GM19351 (cell line): ENCODE measurements at regions not wholly inside any gene's neighbourhood (a gene's known extent, or its start where the extent isn't known, plus 50 kb on each side); places are given as distances from the start of the nearest gene placed in this dataset.
A peak's percentile ranks its signal among the peaks of the same experiment; 100 is the strongest.

Experiments
- ATAC-seq: cut with Tn5 transposase; IDR thresholded peaks from one replicate; pipeline ENCODE4 v1.9.1; 2021; ENCODE audit warnings: mild to moderate bottlenecking, moderate library complexity; ENCODE audit not compliant: unreplicated experiment

DNA sequence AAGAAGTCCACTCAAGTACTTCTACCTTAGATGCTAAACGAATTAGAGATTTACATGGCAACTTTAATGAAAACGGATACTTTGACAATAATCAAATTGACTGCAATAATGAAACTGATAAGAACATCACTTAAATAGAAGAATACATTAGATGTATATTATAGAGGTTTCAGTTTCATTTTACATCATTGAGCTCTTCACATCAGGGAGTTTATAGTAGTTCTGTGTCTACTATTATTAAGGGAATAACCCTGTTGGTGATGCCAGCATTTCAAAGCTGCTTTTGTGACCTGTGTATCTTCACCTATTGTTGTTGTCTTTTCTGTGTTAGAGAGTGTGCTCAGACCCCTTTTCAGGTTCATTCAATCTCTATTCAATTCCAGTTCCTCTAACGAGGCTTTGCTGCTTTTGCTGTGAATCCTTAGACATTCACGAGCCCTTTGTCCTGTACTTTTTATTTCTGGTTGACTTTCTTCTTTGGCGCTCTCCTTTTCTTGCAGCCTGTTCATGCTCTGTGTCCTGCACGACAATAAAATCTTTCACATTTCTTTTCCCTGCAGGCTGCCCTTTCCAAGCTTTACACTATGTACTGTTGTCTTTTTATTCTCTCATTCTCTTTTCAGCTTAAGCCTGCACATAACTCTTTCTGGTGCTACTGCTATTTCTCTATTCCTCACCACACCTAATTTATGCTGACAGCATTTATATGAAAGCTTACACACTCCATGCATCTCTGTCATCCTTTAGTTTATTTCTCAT, 232.1 kb downstream of the CPE start:
- ATAC-seq: peak; percentile 57

DNA sequence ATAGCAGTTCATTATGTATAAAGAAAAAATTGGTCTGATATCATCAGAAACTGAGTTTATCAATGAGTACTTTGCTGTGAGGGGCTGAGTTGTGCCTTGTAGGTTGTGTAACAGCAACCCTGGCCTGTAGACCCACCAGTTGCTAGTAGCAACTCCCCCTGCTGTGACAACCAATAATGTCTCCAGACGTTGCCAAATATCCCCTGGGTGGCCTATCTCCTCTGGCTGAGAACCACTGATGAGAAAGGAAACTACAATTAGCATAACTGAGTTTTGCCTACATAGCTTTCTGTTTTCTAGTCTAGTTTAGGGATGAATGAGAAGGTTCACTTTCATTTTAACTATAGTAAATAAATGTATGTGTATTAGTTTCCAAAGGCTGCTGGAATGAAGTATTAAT, 234.1 kb downstream of the CPE start:
- ATAC-seq: peak; percentile 89

DNA sequence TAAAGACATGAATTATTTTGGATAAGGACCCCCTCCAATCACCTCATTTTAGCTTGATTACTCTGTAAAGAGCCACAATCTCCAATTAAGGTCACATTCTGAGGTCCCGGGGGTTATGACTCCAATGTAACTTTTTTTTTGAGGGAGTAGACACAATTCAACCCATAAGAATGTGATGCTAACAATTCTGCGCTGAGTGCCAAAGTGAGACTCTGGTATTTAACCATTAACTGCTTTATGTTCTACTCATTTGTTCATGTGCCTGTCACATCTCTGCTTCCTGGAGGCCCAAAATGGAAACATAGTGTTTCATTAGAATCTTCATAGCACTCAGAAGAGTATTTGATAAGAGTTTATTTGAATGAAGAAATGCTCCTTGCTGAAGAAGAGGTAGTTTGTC, 234.8 kb downstream of the CPE start:
- ATAC-seq: no peak

DNA sequence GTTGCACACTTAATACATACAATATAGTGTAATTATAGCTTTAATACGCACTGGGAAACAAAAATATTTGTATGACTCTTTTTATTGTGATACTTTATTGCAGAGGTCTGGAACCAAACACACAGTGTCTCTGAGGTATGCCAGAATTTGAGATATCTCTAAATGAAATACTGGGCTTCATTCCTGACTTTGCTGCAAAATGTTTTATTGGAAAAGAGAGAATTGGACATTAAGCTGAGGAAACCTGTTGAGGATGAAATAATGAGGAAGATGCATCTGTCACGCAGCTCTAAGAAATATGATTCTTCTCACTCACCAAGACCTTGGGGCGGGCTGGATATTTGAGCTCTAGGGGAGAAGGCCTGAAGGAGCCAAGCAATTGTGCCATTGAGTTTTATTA, 242.1 kb downstream of the CPE start:
- ATAC-seq: no peak

DNA sequence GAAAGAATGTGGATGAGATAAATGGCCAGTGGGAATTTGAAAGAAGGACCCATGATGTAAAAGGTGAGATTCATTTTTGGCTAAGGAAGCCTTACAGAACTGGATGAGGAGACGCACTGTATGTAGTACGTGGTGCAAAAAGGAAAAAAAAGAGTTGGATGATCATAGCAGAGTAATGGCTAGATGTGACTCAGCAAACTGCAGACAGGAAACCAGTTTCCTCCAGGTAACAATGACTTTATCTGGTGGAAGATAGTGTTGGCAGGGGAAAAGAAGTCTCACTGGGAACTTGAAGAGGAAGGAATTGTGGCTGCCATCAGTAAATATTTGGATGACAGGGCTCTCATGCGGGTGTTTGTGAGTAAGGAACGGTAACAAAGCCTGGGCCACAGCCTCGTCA, 243.2 kb downstream of the CPE start:
- ATAC-seq: no peak

DNA sequence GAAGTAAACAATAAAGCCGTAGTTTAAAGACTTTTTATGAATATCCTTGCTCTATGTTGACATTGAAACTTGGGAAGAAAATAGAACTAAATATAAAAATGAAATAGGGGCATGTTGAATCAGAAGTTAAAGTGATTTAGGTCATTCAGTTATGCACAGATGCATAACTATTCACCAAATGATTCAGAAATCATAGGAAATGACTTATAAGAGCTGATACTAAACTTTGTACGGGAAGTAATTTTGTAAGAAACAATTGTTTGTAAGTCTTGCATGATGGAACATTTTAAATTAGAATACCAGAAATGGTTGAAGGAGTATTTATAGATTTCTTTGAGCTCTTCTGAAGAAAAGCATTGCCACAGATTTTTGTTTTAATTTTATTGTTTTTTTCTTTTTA, 246.5 kb downstream of the CPE start:
- no peak for ATAC-seq

DNA sequence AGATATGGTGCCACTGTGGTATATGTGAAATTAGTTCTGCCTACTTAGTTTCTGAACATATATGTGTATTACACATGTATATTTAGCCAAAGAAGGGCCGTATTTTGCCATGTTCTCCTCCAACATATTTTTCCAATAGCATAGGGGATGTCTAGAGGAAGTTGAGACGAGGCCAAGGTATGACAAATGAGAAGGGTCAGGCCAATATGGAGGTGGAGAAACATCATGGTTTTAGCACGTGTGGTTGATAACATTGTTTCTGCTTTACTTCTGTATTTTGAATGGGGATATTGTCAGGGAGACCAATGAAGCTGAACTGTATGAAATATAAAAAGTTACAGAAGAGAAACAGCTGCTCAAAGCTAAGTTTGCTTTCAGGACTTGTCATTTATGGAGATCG, 246.7 kb upstream of the TLL1 start:
- no peak for ATAC-seq

DNA sequence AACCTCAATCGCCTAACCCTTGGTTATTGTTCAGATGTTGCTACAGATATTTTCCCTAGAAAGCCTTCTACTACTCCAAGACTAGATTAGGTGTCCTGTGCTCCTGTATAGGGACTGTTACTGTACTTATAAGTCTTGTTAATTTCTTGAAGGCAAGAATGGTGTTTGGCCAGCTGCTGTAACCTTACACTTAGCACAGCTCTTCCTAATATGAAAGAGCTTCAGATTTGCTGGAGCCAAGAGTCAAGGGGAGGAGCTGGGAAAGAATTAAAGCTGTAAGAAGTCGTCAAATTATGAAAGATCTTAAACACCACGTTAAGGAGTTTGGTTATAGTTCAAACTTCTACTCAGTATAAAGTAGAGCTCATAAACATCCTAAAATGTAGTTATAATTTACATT, 245.9 kb upstream of the TLL1 start:
- no peak for ATAC-seq

DNA sequence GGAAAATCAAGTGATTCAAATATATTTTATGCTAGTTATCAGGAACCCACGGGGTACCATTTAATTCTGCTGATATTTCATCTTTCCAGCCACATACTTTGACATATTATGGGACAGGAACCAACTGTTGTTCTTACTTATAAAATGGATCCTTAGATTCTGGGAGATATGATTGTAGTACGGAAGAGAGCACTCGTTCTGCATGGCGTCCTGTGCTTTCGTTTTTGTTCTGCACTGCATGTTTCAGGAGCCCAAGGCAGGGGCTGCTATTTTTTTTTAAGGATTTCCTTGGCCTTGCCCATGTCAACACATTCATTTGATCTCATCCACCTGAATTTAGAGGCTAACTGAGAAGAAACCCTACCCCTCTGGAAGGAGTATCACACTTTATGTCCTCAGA, 245.5 kb upstream of the TLL1 start:
- ATAC-seq: no peak

DNA sequence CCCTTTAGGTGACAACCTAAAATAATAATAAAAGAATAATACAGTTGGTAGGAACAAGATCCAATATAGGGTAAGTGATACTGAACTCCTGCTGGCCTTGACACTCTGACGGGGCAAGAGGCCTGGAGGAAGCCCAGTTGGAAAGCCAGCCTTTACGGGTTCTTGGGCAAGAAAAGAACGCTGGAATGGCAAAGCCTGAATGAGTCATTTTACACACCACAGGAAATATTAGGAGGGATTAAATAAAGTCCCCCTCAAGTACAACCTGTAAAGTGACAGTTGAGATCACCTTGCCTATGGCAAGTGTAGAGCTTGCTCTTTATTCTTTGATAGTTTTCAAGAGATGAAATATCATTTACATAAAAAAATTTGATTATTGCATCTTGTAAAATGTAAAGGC, 244.5 kb upstream of the TLL1 start:
- no peak for ATAC-seq

DNA sequence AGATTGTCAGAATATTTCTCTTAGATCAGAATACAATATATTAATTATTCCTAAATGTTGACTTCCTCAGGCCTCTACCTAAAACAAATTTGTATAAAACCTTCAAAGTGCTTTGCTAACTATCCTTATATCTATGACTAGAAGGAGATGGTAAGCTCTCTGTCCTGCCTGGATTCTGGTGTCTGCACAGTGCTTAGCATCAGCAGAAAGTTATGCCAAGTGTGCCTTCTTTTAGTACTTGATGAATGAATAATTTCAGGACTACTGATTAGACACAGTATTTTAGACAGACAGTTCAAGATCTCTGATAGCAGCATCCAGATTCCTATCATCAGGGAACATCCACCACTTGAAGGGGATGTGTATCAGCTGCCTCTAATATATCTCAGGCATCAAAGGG, 242.4 kb upstream of the TLL1 start:
- no peak for ATAC-seq

DNA sequence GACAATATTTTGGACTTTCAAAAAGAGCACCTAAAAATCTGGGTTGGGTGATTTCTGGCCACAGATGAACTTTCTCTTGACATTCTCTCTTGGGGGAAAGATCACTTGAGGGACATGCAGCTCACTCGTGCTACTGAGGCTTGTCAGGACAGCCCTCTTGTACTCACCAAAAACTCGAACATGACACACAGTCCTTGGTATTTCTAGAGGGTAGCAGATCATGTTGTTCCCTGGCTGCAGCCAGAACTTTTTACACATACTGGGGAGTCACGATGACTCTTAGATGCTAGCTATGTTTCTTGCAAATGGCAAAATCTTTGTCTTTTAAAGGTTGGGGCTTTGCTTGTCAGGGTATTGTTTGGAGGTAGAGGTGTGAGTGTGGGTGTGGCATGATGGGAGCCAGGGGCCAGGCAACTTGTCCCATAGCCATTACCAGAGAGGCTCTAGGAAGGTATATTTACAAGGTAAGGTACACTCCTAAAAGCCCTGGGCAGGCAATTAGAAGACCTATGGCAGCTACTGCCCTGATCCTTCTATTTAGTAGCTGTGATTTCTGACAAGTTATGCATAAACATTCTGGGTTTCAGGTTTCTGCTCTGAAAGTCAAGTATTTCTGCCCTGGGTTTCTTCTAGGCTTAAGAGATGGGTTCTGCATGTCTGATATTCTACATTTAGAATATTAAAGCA, 241.7 kb upstream of the TLL1 start:
- ATAC-seq: no peak

DNA sequence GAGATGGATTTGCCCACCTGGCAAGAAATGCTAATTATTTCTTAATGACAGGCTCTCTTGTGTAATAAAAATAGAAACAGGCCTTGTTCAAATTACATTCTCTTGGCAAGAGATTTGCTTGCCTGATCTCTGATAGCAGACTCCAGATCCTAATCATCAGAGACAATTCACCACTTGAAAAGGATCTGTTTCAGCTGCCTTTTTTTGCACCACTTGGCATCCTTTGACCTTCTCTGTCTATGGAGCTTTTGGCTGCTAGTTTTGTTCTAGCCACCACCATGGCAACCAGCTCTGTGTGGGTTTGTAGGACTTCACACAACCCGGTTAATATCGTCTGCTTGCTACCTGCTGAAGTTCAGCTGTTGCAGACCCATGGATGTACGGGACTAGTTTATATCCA, 241.1 kb upstream of the TLL1 start:
- no peak for ATAC-seq

DNA sequence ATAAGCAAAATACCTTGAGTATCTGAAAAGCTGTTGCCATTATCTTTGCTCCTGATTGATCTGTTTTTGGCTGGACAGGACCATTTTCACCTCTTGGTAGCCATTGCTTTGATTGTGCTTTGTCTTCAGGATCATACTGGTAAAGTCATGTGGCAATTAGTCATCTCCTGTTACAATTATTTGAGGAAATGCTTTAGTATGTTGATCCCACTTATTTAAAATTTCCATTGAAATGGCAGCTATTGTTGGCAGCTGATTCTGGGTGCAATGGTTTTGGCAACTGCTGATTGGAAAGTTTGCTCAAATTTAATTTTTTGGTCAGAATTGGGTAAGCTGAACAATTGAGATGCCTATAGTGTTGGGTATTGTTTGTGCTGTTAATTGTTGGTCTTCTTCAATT, 238.3 kb upstream of the TLL1 start:
- ATAC-seq: no peak

DNA sequence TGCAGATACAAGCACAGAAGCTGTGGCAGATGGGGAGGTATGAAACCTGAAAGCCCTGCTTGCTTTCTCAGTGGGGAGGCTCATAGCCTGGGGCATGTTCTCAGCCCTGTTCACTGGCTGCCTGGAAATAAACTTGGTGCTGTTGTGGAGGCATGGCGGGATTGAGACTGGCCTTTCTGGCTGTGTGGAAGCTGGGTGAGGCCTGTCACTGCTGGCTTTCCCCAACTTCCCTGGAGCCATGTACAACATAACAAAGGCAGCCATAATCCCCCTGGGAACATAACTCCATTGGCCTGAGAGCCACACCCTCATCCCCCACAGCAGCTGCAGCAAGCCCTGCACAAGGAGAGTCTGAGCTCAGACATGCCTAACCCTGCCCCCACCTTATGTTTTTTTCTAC, 237.7 kb upstream of the TLL1 start:
- no peak for ATAC-seq

DNA sequence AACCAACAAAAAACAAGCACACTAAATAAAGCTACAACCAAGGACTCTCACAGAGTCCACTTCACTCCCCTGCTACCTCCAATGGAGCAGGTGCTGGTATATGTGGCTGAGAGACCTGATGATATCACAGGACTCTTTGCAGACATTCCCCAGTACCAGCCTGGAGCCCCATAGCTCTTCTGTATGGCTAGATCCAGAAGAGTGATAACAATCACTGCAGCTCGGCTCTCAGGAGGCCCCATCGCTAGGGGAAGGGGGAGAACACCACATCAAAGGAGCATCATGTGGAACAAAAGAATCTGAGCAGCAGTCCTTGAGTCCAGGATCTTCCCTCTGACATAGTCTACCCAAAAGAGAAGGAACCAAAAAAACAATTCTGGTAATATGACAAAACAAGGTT, 237.1 kb upstream of the TLL1 start:
- ATAC-seq: no peak

DNA sequence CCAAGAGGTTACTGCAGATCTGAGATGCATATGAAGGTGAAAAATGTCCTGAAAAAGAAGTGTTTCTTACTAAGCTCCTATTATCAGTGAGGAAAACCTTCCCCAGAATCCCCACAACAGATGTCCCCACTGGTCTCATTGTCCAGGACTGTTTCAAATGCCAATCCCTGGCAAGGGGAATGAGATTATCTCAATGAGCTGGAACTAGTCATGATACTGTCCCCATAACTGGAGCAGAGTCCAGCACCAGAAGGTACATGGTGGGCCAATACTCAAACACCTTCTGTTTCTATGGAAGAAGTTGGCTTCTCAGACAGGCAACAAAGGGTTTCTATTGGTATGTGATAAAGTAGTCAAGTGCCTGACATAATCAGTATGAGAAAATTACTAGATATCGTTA, 221.1 kb upstream of the TLL1 start:
- no peak for ATAC-seq

DNA sequence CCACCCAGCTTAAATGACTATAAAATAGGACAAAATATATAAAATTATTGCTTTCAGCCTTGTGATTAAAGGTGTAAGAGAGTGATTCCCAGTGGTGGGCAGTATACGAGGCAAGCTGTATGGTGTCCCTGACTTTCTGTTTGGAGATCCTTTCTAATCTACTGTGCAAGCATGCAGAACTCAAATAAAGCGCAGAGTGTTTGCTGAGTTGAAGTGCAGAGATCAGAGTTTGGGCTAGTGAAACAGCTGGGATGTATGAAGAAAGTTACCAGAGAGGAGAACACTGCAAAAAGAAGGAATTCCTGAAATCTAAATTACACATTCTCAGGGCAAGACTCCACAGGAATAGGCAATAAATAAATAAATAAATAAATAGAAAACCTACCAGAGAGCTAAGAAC, 218.5 kb upstream of the TLL1 start:
- no peak for ATAC-seq

DNA sequence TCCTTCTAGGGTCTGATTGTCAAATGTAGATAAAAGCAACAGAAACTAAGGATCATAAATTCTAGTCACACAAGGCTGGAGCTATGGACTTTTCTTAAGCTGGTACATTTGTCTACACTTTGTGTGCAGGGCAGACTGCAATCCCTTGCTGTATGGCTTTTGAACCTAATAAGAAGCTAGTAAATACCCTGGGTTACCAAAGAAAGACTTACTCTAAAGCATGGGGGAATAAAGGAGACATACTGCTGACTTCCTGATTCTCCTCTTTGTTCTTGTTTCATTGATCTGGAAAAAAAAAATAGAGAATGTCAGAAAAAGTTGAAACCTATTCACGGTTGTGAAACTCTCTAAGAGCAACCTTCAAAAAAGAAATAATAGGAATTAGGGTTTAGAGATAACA, 216.6 kb upstream of the TLL1 start:
- ATAC-seq: no peak

DNA sequence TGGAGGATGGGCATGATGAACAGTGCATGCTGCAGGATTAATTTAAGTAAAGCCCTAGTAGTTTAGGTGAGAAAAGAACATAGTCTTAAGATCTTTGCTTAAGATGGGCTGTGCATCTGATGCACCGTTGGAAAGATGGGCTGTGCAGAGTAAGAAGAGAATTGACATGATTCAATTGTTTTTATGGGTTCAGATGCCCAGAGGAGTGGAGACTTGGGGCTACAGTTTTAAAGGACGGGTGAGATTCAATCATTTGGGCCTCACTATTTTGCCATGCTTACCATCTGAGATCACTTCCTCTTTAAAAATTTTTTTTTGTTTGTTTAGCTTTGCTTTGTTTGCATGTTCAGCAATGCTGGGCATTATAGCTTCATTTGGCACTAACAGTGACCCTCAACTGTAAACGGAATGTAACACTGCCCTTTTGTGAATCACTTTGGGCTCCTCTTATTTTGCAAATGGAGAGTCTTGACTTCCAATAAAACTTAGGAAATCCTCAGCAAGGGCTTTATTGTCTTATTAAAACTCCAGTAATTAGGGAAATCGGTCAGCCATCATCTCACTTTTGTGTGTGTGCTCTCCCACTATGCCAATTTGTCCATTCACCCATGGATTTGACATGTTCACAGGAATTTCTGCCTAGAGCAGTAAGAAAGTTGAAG, 216.1 kb upstream of the TLL1 start:
- no peak for ATAC-seq

DNA sequence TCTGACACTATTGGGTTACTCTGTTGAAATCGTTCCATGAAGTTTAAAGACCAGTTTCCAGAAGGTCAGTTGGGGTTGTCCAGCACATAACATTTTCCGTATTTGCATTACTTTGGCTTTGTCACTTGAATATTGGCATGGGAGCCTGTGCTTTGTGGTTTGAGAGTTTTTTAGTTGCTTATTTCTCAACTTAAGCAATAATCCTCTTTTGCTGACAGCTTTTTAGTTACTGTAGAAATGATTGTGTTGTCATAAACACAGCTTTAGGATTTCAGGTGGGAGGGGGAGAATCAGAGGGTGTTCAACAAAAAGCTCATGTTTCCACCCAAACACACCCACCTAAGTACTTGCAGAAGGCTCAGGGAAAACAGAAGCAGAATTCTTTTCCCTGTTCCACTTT, 210.7 kb upstream of the TLL1 start:
- no peak for ATAC-seq

DNA sequence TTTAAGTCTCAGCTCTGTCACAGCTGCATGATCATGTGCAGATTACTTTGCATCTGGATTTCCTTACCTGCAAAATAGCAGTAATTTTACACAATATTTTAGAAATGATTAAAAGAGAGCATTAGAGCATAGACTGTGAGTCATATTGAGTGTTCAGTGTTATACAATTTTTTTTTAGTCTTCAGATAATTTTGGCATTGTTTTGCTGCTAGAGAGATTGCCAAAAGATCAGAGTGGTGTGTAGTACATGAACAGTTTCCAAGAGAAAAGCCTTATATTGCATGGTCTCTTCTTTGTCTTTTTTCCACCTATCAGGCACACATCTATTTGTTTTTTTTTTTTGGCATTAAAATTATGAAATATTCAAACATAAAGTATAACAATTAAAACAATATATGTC, 209.6 kb upstream of the TLL1 start:
- ATAC-seq: no peak
